HCT116 (cell line): ENCODE measurements at regions not wholly inside any gene's neighbourhood (a gene's known extent, or its start where the extent isn't known, plus 50 kb on each side); places are given as distances from the start of the nearest gene placed in this dataset.

Experiments
- ATAC-seq: fragments of 200-7000 bp; cut with Tn5 transposase; 2 replicates; pipeline ENCODE4 v1.9.1; 2020; ENCODE audit warnings: mild to moderate bottlenecking, moderate library complexity
- BruUV-seq: library from RNA; stranded (reverse); fragments of 400-500 nt; replicated peaks from 2 replicates; lab custom pipeline; 2021; lab: Mats Ljungman, UMichigan
- CTCF ChIA-PET: fragments of 300-600 bp; sonication (Branson Sonifier 250); formaldehyde crosslinking; loops from one replicate; lab custom pipeline; 2021; ENCODE audit warnings: antibody characterized with exemption; lab: Charles Lee
- POLR2A ChIA-PET: fragments of 300-600, 350-600 bp; sonication (Branson Sonifier 250); formaldehyde crosslinking; loops from one replicate; lab custom pipeline; 2021; ENCODE audit warnings: antibody characterized with exemption; lab: Charles Lee
- RAD21 ChIA-PET, 2 experiments: fragments of 300-600 bp; sonication (Branson Sonifier 250); formaldehyde crosslinking; loops; one replicate each; lab custom pipeline; 2023; ENCODE audit warnings: low total read pairs in 2 of 2; ENCODE audit not compliant: uncharacterized antibody in 2 of 2, unreplicated experiment in 2 of 2, low non-redundant PET in 1 of 2; lab: Charles Lee
- DNase-seq: peaks from one replicate; pipeline ENCODE4 v3.0.0-alpha.2; 2010; ENCODE audit warnings: low read depth, low spot score
- H2AFZ ChIP-seq: fragments of 200-600 bp; shearing (Covaris generic), sonication (generic); 2 replicates; pipeline ENCODE4 v1.6.1; 2017; ENCODE audit warnings: low read depth, mixed run types, mixed read lengths, antibody characterized with exemption, low read length; ENCODE audit not compliant: poor library complexity, severe bottlenecking
- H3K27ac ChIP-seq: 2 replicates; pipeline ENCODE4 v1.5.1; 2012; ENCODE audit warnings: low read depth, low read length
- H3K27me3 ChIP-seq: fragments of 200-600 bp; sonication (generic); 2 replicates; pipeline ENCODE4 v1.6.1; 2016; ENCODE audit warnings: mixed run types, low read length, mixed read lengths; ENCODE audit not compliant: insufficient read depth
- H3K36me3 ChIP-seq, 2 experiments: fragments of 200-500 bp in 1 of 2; fragments of 200-600 bp in 1 of 2; sonication (Bioruptor generic) in 1 of 2; sonication (generic) in 1 of 2; 2 replicates each; pipeline versions ENCODE4 v1.5.1 to v1.6.1; 2014 to 2016; ENCODE audit warnings: low read length in 2 of 2, inconsistent platforms in 1 of 2, mixed read lengths in 1 of 2, mixed run types in 1 of 2; ENCODE audit not compliant: insufficient read depth in 2 of 2, control insufficient read depth in 1 of 2
- H3K4me1 ChIP-seq, 2 experiments: fragments of 200-600 bp in 1 of 2; sonication (generic) in 1 of 2; 2 replicates each; pipeline versions ENCODE4 v1.5.1 to v1.6.1; 2012 to 2017; ENCODE audit warnings: low read length in 2 of 2, inconsistent platforms in 1 of 2, mild to moderate bottlenecking in 1 of 2, mixed read lengths in 1 of 2, mixed run types in 1 of 2, moderate library complexity in 1 of 2; ENCODE audit not compliant: insufficient read depth in 2 of 2, control insufficient read depth in 1 of 2
- H3K4me2 ChIP-seq: fragments of 200-600 bp; sonication (generic); 2 replicates; pipeline ENCODE4 v1.6.1; 2017; ENCODE audit warnings: mixed run types, low read length, mixed read lengths
- H3K4me3 ChIP-seq, 2 experiments: fragments of 200-600 bp in 1 of 2; sonication (generic) in 1 of 2; replicated peaks in 1 of 2; 2 replicates each; pipeline ENCODE4 v1.5.1; 2011 to 2016; ENCODE audit warnings: low read length in 2 of 2, control low read depth in 1 of 2, low read depth in 1 of 2, mild to moderate bottlenecking in 1 of 2, mixed read lengths in 1 of 2, mixed run types in 1 of 2
- H3K79me2 ChIP-seq: fragments of 200-600 bp; sonication (generic); 2 replicates; pipeline ENCODE4 v1.6.1; 2017; ENCODE audit warnings: mild to moderate bottlenecking, mixed run types, low read length, moderate library complexity, mixed read lengths; ENCODE audit not compliant: insufficient read depth
- H3K9ac ChIP-seq: fragments of 200-600 bp; sonication (generic); 2 replicates; pipeline ENCODE4 v1.6.1; 2016; ENCODE audit warnings: low read length, mixed read lengths
- H3K9me2 ChIP-seq: fragments of 200-600 bp; sonication (generic), shearing (Covaris generic); 2 replicates; pipeline ENCODE4 v1.6.1; 2017; ENCODE audit warnings: mixed run types, mild to moderate bottlenecking, moderate library complexity; ENCODE audit not compliant: insufficient read depth
- H3K9me3 ChIP-seq, 2 experiments: fragments of 200-500 bp in 1 of 2; fragments of 200-600 bp in 1 of 2; sonication (Bioruptor generic) in 1 of 2; sonication (generic) in 1 of 2; 2 replicates each; pipeline ENCODE4 v1.6.1; 2014 to 2017; ENCODE audit warnings: low read length in 2 of 2, mixed read lengths in 2 of 2, inconsistent platforms in 1 of 2, low read depth in 1 of 2, mild to moderate bottlenecking in 1 of 2, mixed run types in 1 of 2, moderate library complexity in 1 of 2; ENCODE audit not compliant: control insufficient read depth in 1 of 2, insufficient read depth in 1 of 2
- H4K20me1 ChIP-seq: fragments of 200-600 bp; sonication (generic), shearing (Covaris generic); 2 replicates; pipeline ENCODE4 v1.6.1; 2017; ENCODE audit warnings: mixed run types, mild to moderate bottlenecking, moderate library complexity; ENCODE audit not compliant: insufficient read depth
- CBX3 ChIP-seq: IDR thresholded peaks from 2 replicates; pipeline ENCODE4 v1.6.1; 2012; ENCODE audit warnings: low read depth
- ELF1 ChIP-seq: IDR thresholded peaks from 2 replicates; pipeline ENCODE4 v1.6.1; 2012; ENCODE audit warnings: low read depth, borderline replicate concordance
- EZH2 ChIP-seq: fragments of 200-600 bp; sonication (generic); IDR thresholded peaks from 2 replicates; pipeline ENCODE4 v1.6.1; 2017; ENCODE audit warnings: antibody characterized with exemption, mixed run types
- SIN3A ChIP-seq: IDR thresholded peaks from 2 replicates; pipeline ENCODE4 v1.6.1; 2012; ENCODE audit warnings: low read depth
- ZFX ChIP-seq: fragments of 450-650 bp; IDR thresholded peaks from 2 replicates; pipeline ENCODE4 v1.6.1; 2017
- ZNF274 ChIP-seq: fragments of 200-500 bp; sonication (Bioruptor generic); IDR thresholded peaks from 2 replicates; pipeline ENCODE4 v1.6.1; 2014; ENCODE audit warnings: mild to moderate bottlenecking, low read depth, low read length, inconsistent platforms
- intact Hi-C: fragments of 100-400 bp; cut with micrococcal nuclease; formaldehyde crosslinking; loops from 2 replicates; pipeline ENCODE4 v1.10.0; 2022
- TF ChIP-seq, protein P1 (sequence below): IDR thresholded peaks from 2 replicates; pipeline ENCODE4 v1.6.1; 2012
- TF ChIP-seq, protein P2 (sequence below): IDR thresholded peaks from 2 replicates; pipeline ENCODE4 v1.6.1; 2012; ENCODE audit warnings: low read depth
- TF ChIP-seq, protein P3 (sequence below): IDR thresholded peaks from 2 replicates; pipeline ENCODE4 v1.6.1; 2012
- TF ChIP-seq, protein P4 (sequence below), 3 experiments: fragments of 200-600 bp in 1 of 3; sonication (generic) in 1 of 3; IDR thresholded peaks in 2 of 3; conservative IDR thresholded peaks in 1 of 3; 2 replicates each; pipeline ENCODE4 v1.5.1; 2012 to 2017; ENCODE audit warnings: low read depth in 2 of 3, low read length in 2 of 3, antibody characterized with exemption in 1 of 3, borderline replicate concordance in 1 of 3, control low read depth in 1 of 3, mild to moderate bottlenecking in 1 of 3, mixed read lengths in 1 of 3, mixed run types in 1 of 3, moderate library complexity in 1 of 3; ENCODE audit not compliant: insufficient read depth in 1 of 3
- TF ChIP-seq, protein P5 (sequence below): IDR thresholded peaks from 2 replicates; pipeline ENCODE4 v1.6.1; 2011; ENCODE audit warnings: mild to moderate bottlenecking, low read length, moderate library complexity; ENCODE audit not compliant: insufficient replicate concordance; ENCODE audit errors: extremely low read depth

DNA sequence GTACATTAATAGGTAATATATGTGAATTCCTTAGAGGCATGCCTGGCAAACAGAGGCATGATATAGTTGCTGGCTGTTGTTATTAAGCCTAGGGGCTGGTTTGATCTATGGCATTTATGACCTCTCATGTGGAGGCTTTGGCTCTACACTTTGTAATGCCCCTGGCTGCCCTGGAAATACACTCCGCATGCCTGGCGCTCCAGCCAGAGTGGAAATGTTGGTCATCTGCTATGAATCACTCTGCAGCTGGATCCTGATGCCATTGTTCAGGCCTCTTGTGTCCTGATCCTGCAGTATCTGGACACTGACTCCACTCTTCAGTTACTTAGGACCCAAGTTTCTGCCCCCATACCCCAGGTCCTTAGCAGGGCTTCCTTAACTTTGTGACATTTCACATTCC lies 200.5 kb upstream of the PCSK2 start:
- Histone ChIP-seq H4K20me1 (no peaks in the 10 kb centered on the region), H3K79me2 (no peaks in the 10 kb centered on the region)
- DNase-seq, result no peak
- TF ChIP-seq EZH2 (no peak), CBX3 (no peak), ZFX (no peak), ELF1 (no peak), SIN3A (no peak), ZNF274 (no peak)
- TF ChIP-seq, protein P1, sequence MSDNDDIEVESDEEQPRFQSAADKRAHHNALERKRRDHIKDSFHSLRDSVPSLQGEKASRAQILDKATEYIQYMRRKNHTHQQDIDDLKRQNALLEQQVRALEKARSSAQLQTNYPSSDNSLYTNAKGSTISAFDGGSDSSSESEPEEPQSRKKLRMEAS, result no peak
- TF ChIP-seq, protein P2, sequence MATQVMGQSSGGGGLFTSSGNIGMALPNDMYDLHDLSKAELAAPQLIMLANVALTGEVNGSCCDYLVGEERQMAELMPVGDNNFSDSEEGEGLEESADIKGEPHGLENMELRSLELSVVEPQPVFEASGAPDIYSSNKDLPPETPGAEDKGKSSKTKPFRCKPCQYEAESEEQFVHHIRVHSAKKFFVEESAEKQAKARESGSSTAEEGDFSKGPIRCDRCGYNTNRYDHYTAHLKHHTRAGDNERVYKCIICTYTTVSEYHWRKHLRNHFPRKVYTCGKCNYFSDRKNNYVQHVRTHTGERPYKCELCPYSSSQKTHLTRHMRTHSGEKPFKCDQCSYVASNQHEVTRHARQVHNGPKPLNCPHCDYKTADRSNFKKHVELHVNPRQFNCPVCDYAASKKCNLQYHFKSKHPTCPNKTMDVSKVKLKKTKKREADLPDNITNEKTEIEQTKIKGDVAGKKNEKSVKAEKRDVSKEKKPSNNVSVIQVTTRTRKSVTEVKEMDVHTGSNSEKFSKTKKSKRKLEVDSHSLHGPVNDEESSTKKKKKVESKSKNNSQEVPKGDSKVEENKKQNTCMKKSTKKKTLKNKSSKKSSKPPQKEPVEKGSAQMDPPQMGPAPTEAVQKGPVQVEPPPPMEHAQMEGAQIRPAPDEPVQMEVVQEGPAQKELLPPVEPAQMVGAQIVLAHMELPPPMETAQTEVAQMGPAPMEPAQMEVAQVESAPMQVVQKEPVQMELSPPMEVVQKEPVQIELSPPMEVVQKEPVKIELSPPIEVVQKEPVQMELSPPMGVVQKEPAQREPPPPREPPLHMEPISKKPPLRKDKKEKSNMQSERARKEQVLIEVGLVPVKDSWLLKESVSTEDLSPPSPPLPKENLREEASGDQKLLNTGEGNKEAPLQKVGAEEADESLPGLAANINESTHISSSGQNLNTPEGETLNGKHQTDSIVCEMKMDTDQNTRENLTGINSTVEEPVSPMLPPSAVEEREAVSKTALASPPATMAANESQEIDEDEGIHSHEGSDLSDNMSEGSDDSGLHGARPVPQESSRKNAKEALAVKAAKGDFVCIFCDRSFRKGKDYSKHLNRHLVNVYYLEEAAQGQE, result no peak
- TF ChIP-seq, protein P3, sequence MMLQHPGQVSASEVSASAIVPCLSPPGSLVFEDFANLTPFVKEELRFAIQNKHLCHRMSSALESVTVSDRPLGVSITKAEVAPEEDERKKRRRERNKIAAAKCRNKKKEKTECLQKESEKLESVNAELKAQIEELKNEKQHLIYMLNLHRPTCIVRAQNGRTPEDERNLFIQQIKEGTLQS, result no peak
- TF ChIP-seq, protein P4, sequence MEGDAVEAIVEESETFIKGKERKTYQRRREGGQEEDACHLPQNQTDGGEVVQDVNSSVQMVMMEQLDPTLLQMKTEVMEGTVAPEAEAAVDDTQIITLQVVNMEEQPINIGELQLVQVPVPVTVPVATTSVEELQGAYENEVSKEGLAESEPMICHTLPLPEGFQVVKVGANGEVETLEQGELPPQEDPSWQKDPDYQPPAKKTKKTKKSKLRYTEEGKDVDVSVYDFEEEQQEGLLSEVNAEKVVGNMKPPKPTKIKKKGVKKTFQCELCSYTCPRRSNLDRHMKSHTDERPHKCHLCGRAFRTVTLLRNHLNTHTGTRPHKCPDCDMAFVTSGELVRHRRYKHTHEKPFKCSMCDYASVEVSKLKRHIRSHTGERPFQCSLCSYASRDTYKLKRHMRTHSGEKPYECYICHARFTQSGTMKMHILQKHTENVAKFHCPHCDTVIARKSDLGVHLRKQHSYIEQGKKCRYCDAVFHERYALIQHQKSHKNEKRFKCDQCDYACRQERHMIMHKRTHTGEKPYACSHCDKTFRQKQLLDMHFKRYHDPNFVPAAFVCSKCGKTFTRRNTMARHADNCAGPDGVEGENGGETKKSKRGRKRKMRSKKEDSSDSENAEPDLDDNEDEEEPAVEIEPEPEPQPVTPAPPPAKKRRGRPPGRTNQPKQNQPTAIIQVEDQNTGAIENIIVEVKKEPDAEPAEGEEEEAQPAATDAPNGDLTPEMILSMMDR (IDR thresholded peaks at IDR 0.05 in 2 of 3, conservative IDR thresholded peaks at IDR 0.05 in 1 of 3; ENCODE audit: borderline replicate concordance in 1 of 3, insufficient read depth in 1 of 3, low read depth in 2 of 3, low read length in 2 of 3), result no peak
- TF ChIP-seq, protein P5, sequence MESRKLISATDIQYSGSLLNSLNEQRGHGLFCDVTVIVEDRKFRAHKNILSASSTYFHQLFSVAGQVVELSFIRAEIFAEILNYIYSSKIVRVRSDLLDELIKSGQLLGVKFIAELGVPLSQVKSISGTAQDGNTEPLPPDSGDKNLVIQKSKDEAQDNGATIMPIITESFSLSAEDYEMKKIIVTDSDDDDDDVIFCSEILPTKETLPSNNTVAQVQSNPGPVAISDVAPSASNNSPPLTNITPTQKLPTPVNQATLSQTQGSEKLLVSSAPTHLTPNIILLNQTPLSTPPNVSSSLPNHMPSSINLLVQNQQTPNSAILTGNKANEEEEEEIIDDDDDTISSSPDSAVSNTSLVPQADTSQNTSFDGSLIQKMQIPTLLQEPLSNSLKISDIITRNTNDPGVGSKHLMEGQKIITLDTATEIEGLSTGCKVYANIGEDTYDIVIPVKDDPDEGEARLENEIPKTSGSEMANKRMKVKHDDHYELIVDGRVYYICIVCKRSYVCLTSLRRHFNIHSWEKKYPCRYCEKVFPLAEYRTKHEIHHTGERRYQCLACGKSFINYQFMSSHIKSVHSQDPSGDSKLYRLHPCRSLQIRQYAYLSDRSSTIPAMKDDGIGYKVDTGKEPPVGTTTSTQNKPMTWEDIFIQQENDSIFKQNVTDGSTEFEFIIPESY, result no peak
- TF ChIP-seq, all 23 proteins: peak for 0
- Histone ChIP-seq H3K4me1 (peaks cover 0 to 46% of the 10 kb centered on the region in 2 experiments; a peak in 2 of 4 replicates), H3K9me3 (no peaks in the 10 kb centered on the region), H3K4me3 (no peak overlapping the region), H3K27me3 (no peaks in the 10 kb centered on the region), H2AFZ (no peak overlapping the region), H3K9me2 (no peaks in the 10 kb centered on the region), H3K4me2 (no peak overlapping the region), H3K27ac (no peak overlapping the region), H3K9ac (no peak overlapping the region), H3K36me3 (no peaks in the 10 kb centered on the region)
- BruUV-seq, result no TSS peak
- ChIA-PET CTCF (no interaction called here), RAD21 (no interaction called here), POLR2A (no interaction called here)
- no peak for ATAC-seq
- intact Hi-C loops, result loop anchor here (10.0 kb wide), 1 partner anchor 62 kb away; no protein-coding TSS in a partner anchor
